Neural progenitor cell (in vitro differentiated cells): ENCODE measurements at regions not wholly inside any gene's neighbourhood (a gene's known extent, or its start where the extent isn't known, plus 50 kb on each side); places are given as distances from the start of the nearest gene placed in this dataset.
A peak's percentile ranks its signal among the peaks of the same experiment; 100 is the strongest.

ENCODE experiments used
- DNase-seq: peaks from one replicate; pipeline ENCODE4 v3.0.0-alpha.2; 2016; ENCODE audit warnings: low spot score
- H2AFZ ChIP-seq: fragments of 200-600 bp; sonication (generic); replicated peaks from 2 replicates; pipeline ENCODE4 v1.6.1; 2016; ENCODE audit warnings: antibody characterized with exemption
- H3F3A ChIP-seq: fragments of 200-600 bp; sonication (generic); 2 replicates; pipeline ENCODE4 v1.6.1; 2016; ENCODE audit warnings: antibody characterized with exemption, low read depth
- H3K27ac ChIP-seq: fragments of 200-600 bp; sonication (generic); 2 replicates; pipeline ENCODE4 v1.5.1; 2016; ENCODE audit warnings: mild to moderate bottlenecking
- H3K27me3 ChIP-seq: fragments of 200-600 bp; sonication (generic); 2 replicates; pipeline ENCODE4 v1.6.1; 2016; ENCODE audit warnings: mild to moderate bottlenecking, moderate library complexity
- H3K36me3 ChIP-seq: fragments of 200-600 bp; sonication (generic); 2 replicates; pipeline ENCODE4 v1.5.1; 2016
- H3K4me1 ChIP-seq: fragments of 200-600 bp; sonication (generic); 2 replicates; pipeline ENCODE4 v1.6.1; 2016; ENCODE audit warnings: mixed run types
- H3K4me2 ChIP-seq: fragments of 200-600 bp; sonication (generic); 2 replicates; pipeline ENCODE4 v1.6.1; 2016
- H3K4me3 ChIP-seq: fragments of 200-600 bp; sonication (generic); 2 replicates; pipeline ENCODE4 v1.5.1; 2016
- H3K79me2 ChIP-seq: fragments of 200-600 bp; sonication (generic); 2 replicates; pipeline ENCODE4 v1.6.1; 2016; ENCODE audit warnings: low read depth
- H3K9ac ChIP-seq: fragments of 200-600 bp; sonication (generic); 2 replicates; pipeline ENCODE4 v1.6.1; 2016
- H3K9me3 ChIP-seq: fragments of 200-600 bp; sonication (generic); 2 replicates; pipeline ENCODE4 v1.5.1; 2016; ENCODE audit warnings: low read depth
- H4K20me1 ChIP-seq: fragments of 200-600 bp; sonication (generic); 2 replicates; pipeline ENCODE4 v1.6.1; 2016; ENCODE audit warnings: low read depth
- H3K27ac Mint-ChIP-seq: 3 replicates; pipeline ENCODE4 v1.8.0; 2021; ENCODE audit warnings: mixed read lengths
- H3K27me3 Mint-ChIP-seq: 2 replicates; pipeline ENCODE4 v1.8.0; 2022; ENCODE audit warnings: low read depth, mild to moderate bottlenecking, inconsistent platforms, moderate library complexity, mixed read lengths; ENCODE audit not compliant: insufficient read depth
- H3K36me3 Mint-ChIP-seq: 3 replicates; pipeline ENCODE4 v1.8.0; 2021; ENCODE audit warnings: mixed read lengths
- H3K4me1 Mint-ChIP-seq: 3 replicates; pipeline ENCODE4 v1.8.0; 2021; ENCODE audit warnings: mixed read lengths
- H3K4me3 Mint-ChIP-seq: 3 replicates; pipeline ENCODE4 v1.8.0; 2021; ENCODE audit warnings: mild to moderate bottlenecking, moderate library complexity, mixed read lengths
- H3K9me3 Mint-ChIP-seq: 3 replicates; pipeline ENCODE4 v1.8.0; 2020; ENCODE audit warnings: mixed read lengths
- EZH2 ChIP-seq: fragments of 200-600 bp; sonication (generic); IDR thresholded peaks from 2 replicates; pipeline ENCODE4 v1.6.1; 2017; ENCODE audit warnings: antibody characterized with exemption, mild to moderate bottlenecking, moderate library complexity
- EZH2phosphoT487 ChIP-seq: fragments of 200-600 bp; sonication (generic); IDR thresholded peaks from 2 replicates; pipeline ENCODE4 v1.6.1; 2017; ENCODE audit warnings: antibody characterized with exemption
- TF ChIP-seq, protein P1 (sequence below): fragments of 200-600 bp; sonication (generic); IDR thresholded peaks from 2 replicates; pipeline ENCODE4 v1.5.1; 2017; ENCODE audit warnings: antibody characterized with exemption, mild to moderate bottlenecking

DNA sequence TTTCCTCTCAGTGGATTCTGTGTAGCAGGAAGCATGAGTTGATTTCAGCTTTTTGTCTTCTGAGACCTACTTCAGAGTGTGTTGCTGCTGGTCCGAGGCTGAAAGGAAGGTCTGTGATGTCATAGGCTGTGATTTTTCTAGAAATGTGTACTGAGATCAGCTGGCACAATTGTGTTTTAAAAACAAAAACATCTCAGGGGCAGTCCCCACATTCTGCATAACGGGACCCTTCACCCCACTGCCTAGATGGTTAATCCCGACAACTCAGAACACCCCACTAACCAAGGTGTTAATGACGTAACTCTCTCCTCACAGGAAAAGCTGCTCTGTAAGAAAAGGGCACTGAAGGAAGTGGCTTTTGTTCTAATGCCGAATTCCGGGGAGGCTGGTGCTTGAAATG is 59.8 kb upstream of the PPP2R5A start:
- no peak for DNase-seq
- Histone ChIP-seq H3K27me3 (no peaks in the 10 kb centered on the region), H3K9me3 (no peaks in the 10 kb centered on the region), H3K9ac (no peak overlapping the region), H3K36me3 (no peaks in the 10 kb centered on the region), H3K27ac (no peak overlapping the region), H2AFZ (no peak overlapping the region), H3F3A (peaks cover 6% of the 10 kb centered on the region), H3K4me3 (no peak overlapping the region), H3K4me2 (peak overlapping the region; percentile 31), H4K20me1 (peaks cover 4% of the 10 kb centered on the region), H3K4me1 (peaks cover 12% of the 10 kb centered on the region), H3K79me2 (no peaks in the 10 kb centered on the region)
- Mint-ChIP-seq H3K27me3 (no peaks in the 10 kb centered on the region), H3K9me3 (no peaks in the 10 kb centered on the region), H3K36me3 (no peaks in the 10 kb centered on the region), H3K4me1 (peaks cover 2% of the 10 kb centered on the region), H3K27ac (no peak overlapping the region), H3K4me3 (no peak overlapping the region)
- TF ChIP-seq, protein P1, sequence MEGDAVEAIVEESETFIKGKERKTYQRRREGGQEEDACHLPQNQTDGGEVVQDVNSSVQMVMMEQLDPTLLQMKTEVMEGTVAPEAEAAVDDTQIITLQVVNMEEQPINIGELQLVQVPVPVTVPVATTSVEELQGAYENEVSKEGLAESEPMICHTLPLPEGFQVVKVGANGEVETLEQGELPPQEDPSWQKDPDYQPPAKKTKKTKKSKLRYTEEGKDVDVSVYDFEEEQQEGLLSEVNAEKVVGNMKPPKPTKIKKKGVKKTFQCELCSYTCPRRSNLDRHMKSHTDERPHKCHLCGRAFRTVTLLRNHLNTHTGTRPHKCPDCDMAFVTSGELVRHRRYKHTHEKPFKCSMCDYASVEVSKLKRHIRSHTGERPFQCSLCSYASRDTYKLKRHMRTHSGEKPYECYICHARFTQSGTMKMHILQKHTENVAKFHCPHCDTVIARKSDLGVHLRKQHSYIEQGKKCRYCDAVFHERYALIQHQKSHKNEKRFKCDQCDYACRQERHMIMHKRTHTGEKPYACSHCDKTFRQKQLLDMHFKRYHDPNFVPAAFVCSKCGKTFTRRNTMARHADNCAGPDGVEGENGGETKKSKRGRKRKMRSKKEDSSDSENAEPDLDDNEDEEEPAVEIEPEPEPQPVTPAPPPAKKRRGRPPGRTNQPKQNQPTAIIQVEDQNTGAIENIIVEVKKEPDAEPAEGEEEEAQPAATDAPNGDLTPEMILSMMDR, result no peak
- no peak for TF ChIP-seq EZH2
- TF ChIP-seq EZH2phosphoT487, result no peak

DNA sequence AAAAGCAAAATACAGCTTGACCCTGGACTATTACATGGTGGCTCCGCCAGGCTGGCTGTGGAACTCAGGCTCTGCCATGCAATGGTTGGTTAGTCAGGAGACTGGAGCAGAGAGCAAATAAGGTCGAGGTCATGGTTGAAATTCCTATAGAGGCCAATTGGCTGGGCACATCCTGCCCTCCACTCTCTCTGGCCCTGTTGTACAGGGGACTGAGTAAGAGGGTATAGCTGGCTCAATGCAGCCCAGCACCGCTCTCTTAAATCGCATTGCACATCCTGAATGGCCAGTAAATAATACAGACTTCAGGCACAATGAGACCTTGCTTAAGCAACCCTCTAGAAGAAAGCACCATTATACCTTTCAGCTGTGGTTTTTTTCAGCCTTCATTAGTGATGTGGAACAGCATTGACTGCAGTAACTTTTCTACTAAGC is 59.3 kb upstream of the PPP2R5A start:
- peaks cover 2% of the 10 kb centered on the region for H3K4me1 Mint-ChIP-seq
- H3F3A ChIP-seq, result peaks cover 6% of the 10 kb centered on the region
- DNase-seq, result peak; percentile 41
- H3K9ac ChIP-seq, result no peak overlapping the region
- no peaks in the 10 kb centered on the region for H3K36me3 Mint-ChIP-seq
- H4K20me1 ChIP-seq, result peaks cover 4% of the 10 kb centered on the region
- no peak overlapping the region for H3K4me3 ChIP-seq
- no peak for TF ChIP-seq EZH2
- TF ChIP-seq EZH2phosphoT487, result no peak
- TF ChIP-seq, protein P1, result no peak
- H3K4me2 ChIP-seq, result peak overlapping the region; percentile 31
- H3K4me1 ChIP-seq, result peaks cover 12% of the 10 kb centered on the region
- no peaks in the 10 kb centered on the region for H3K27me3 ChIP-seq
- H3K9me3 Mint-ChIP-seq, result no peaks in the 10 kb centered on the region
- no peaks in the 10 kb centered on the region for H3K9me3 ChIP-seq
- H3K27me3 Mint-ChIP-seq, result no peaks in the 10 kb centered on the region
- no peak overlapping the region for H2AFZ ChIP-seq
- no peak overlapping the region for H3K27ac ChIP-seq
- no peaks in the 10 kb centered on the region for H3K79me2 ChIP-seq
- H3K4me3 Mint-ChIP-seq, result no peak overlapping the region
- H3K27ac Mint-ChIP-seq, result no peak overlapping the region
- no peaks in the 10 kb centered on the region for H3K36me3 ChIP-seq

DNA sequence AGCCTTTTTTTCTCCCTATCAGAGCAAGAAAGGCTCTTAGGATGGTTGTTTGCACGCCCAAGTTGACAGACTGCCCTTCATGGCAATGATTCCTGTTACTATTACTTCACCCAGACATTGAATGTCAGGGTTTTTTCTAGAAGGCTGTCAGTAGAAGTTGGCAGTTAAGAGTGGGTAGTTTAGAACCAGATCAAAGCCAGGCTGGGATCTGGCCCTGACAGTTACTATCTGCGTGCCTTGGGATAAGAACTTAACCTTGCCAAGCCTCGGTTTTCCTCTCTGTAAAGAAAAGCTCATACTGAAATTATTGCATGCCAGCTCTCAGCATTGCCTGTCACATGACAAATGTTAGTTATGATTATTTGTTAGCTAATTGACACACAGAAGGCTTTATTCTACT is 58.7 kb upstream of the PPP2R5A start:
- Histone ChIP-seq H2AFZ (no peak overlapping the region), H3K27ac (no peak overlapping the region), H3K27me3 (no peaks in the 10 kb centered on the region), H3K4me3 (no peak overlapping the region), H3K79me2 (no peaks in the 10 kb centered on the region), H4K20me1 (peaks cover 4% of the 10 kb centered on the region), H3K4me1 (peaks cover 12% of the 10 kb centered on the region), H3K36me3 (no peaks in the 10 kb centered on the region), H3K9me3 (no peaks in the 10 kb centered on the region), H3F3A (peaks cover 6% of the 10 kb centered on the region), H3K4me2 (peak overlapping the region; percentile 31), H3K9ac (no peak overlapping the region)
- no peak overlapping the region for H3K4me3 Mint-ChIP-seq
- DNase-seq, result no peak
- TF ChIP-seq, protein P1, result no peak
- TF ChIP-seq EZH2, result no peak
- TF ChIP-seq EZH2phosphoT487, result no peak
- no peaks in the 10 kb centered on the region for H3K36me3 Mint-ChIP-seq
- no peaks in the 10 kb centered on the region for H3K27me3 Mint-ChIP-seq
- H3K9me3 Mint-ChIP-seq, result peaks cover 3% of the 10 kb centered on the region
- peaks cover 2% of the 10 kb centered on the region for H3K4me1 Mint-ChIP-seq
- H3K27ac Mint-ChIP-seq, result no peak overlapping the region
